ENCODE measurements at regions not wholly inside any gene's neighbourhood (a gene's known extent, or its start where the extent isn't known, plus 50 kb on each side); places are given as distances from the start of the nearest gene placed in this dataset.
A peak's percentile ranks its signal among the peaks of the same experiment; 100 is the strongest.
"Not testable (repeated sequence)": the region's sequence is repeated elsewhere in the genome, so short reads cannot be mapped to it uniquely, and the experiment has no call there.

DNA sequence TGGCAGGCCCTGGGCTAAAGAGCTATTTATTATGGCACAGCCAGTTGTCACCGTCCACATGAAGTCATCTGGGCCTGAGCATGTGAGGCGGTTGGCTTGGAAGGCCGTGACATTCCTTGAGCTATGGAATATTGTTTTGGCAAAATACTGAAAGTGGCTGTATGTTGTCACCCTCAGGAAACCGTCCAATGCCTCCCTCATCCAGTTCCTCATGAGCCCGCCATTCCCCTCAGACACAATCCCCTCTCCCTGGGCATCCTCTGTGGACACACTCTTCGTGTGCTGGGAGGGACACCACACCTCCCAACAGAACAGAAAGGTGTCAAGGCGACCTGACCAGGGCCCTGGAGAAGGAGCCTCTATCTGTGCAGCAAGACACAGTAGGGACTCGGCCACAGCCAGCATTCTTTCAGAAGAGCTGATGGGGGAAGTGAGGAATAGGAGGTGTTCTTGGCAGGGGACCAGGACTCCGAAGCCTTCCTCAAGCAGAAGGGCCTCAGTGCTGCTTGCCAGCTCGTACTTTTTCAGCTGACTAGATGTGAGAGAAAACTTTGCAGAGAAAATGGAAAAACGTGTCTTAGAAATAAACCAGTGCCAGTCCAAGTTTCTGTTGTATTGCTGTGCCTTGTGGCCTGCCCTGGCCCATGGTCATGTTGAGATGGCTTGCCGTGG is 120.5 kb downstream of the SOD2 start:
- intact Hi-C loops (cut with micrococcal nuclease): no loop called here
- Mint-ChIP-seq H3K4me3 (no peak overlapping the region), H3K4me1 (no peaks in the 10 kb centered on the region), H3K27me3 (no peaks in the 10 kb centered on the region), H3K36me3 (ENCODE audit: low read depth) (no peaks in the 10 kb centered on the region), H3K9me3 (peaks cover 14% of the 10 kb centered on the region), H3K27ac (no peak overlapping the region)
- DNase-seq: no peak

- H3K4me1 Mint-ChIP-seq: no peaks in the 10 kb centered on the region
- H3K9me3 Mint-ChIP-seq: peaks cover 6% of the 10 kb centered on the region
- H3K4me3 Mint-ChIP-seq: no peak overlapping the region
- H3K27me3 Mint-ChIP-seq: no peaks in the 10 kb centered on the region
- H3K27ac Mint-ChIP-seq: no peak overlapping the region
- H3K36me3 Mint-ChIP-seq (ENCODE audit: low read depth): no peaks in the 10 kb centered on the region
- no peak for DNase-seq
- intact Hi-C loops (cut with micrococcal nuclease): no loop called here
These were observed 127.8 kb downstream of the SOD2 start for GRCh38 chr6:159565181-159565710.

- no peaks in the 10 kb centered on the region for H3K9me3 Mint-ChIP-seq
- intact Hi-C loops (cut with micrococcal nuclease): no loop called here
- no peaks in the 10 kb centered on the region for H3K27me3 Mint-ChIP-seq
- no peak overlapping the region for H3K4me3 Mint-ChIP-seq
- H3K36me3 Mint-ChIP-seq (ENCODE audit: low read depth): no peaks in the 10 kb centered on the region
- H3K27ac Mint-ChIP-seq: no peak overlapping the region
- H3K4me1 Mint-ChIP-seq: no peaks in the 10 kb centered on the region
- DNase-seq: no peak
These were observed 128.6 kb downstream of the SOD2 start for GRCh38 chr6:159564456-159564855.

DNA sequence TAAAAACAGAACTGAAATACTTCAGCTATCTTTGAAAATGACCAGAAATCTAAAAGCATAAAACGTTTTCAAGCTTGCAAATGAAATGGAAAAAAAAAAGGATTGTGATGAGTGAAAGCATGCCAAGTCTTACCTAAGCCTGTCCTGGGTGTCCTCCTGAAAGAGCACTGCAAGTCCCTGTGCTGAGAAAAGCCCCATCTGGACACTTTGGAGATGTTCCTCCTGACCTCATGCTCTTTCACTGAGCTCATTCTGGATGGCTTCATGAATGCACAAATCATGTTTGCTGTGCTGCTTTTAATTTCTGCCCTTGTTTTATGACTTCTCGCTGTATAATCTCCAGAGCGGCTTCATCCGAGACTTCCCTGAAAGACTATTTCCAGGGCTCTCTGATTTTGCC is 136.0 kb downstream of the SOD2 start:
- H3K27me3 Mint-ChIP-seq: peaks cover 1% of the 10 kb centered on the region
- H3K9me3 Mint-ChIP-seq: no peaks in the 10 kb centered on the region
- H3K4me3 Mint-ChIP-seq: no peak overlapping the region
- no peaks in the 10 kb centered on the region for H3K36me3 Mint-ChIP-seq (ENCODE audit: low read depth)
- H3K4me1 Mint-ChIP-seq: no peaks in the 10 kb centered on the region
- intact Hi-C loops (cut with micrococcal nuclease): no loop called here
- DNase-seq: no peak
- H3K27ac Mint-ChIP-seq: no peak overlapping the region

- no peak overlapping the region for H3K4me3 Mint-ChIP-seq
- no peaks in the 10 kb centered on the region for H3K4me1 Mint-ChIP-seq
- no peaks in the 10 kb centered on the region for H3K9me3 Mint-ChIP-seq
- peaks cover 4% of the 10 kb centered on the region for H3K27me3 Mint-ChIP-seq
- no peaks in the 10 kb centered on the region for H3K36me3 Mint-ChIP-seq (ENCODE audit: low read depth)
- DNase-seq: no peak
- intact Hi-C loops (cut with micrococcal nuclease): no loop called here
- no peak overlapping the region for H3K27ac Mint-ChIP-seq
These were observed 137.8 kb downstream of the SOD2 start for GRCh38 chr6:159555082-159555875.

DNA sequence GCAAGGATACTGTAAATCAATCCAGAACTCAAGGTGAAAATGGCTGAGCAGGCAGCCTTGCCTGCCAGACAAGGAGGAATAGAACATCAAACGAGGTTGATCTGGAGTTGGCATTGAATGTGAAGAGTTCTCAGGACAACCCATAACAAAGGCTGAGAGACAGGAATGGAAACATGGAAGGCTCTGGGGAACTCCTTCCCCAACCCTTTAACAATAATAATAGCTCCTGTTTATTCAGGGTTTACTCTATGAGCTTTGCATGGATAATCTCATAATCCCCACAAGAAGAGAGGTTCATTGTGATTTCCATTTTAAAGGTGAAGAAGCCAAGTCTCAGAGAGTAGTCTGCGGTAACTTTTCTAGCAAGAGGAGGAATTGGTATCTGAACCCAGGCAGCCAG is 151.7 kb downstream of the SOD2 start:
- Mint-ChIP-seq H3K4me1 (no peaks in the 10 kb centered on the region), H3K4me3 (no peak overlapping the region), H3K27ac (no peak overlapping the region), H3K27me3 (peaks cover 1% of the 10 kb centered on the region), H3K36me3 (ENCODE audit: low read depth) (no peaks in the 10 kb centered on the region), H3K9me3 (no peaks in the 10 kb centered on the region)
- no peak for DNase-seq
- intact Hi-C loops (cut with micrococcal nuclease): no loop called here

DNA sequence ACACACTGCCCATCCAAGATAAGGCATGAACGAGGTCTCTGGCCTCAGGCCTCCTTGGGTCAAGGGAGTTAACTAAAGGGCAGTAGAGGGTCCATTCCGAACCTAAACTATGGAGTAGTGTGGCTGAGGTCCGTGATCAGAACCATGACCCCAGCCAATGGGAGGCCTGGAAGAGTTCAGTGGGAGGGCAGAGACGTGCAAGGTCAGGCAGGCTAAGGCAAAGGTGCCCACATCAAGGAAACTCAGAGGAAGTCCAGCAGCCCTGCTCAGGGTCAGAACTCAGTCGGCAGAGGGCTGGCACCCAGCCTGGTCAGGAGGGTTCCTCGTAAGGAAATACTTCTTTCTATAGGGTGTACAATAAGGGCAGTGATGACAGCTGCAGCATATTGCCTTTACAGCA is 152.2 kb downstream of the SOD2 start:
- DNase-seq: no peak
- H3K4me3 Mint-ChIP-seq: no peak overlapping the region
- H3K9me3 Mint-ChIP-seq: no peaks in the 10 kb centered on the region
- H3K36me3 Mint-ChIP-seq (ENCODE audit: low read depth): no peaks in the 10 kb centered on the region
- peaks cover 2% of the 10 kb centered on the region for H3K27me3 Mint-ChIP-seq
- H3K27ac Mint-ChIP-seq: no peak overlapping the region
- no peaks in the 10 kb centered on the region for H3K4me1 Mint-ChIP-seq
- intact Hi-C loops (cut with micrococcal nuclease): no loop called here

DNA sequence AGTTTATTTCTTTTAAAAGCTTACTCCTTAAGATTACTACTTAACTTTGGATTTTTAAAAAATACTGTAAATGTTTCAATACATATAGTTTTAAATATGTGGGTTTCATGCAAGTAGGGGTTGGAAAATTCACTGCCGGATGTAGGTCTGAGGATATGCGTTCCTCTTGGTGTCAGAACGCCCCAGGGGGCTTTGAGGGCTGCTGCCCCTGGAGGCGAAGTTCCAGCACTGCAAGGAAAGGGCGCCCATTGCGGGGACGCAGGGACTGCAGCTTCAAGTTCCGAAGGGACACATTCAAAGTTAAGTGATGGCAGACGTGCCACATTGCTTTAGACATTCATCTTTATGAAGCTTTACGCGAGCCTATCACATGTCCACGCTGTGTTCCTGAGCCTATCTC is 152.9 kb downstream of the SOD2 start:
- H3K4me1 Mint-ChIP-seq: no peaks in the 10 kb centered on the region
- DNase-seq: no peak
- H3K27me3 Mint-ChIP-seq: peaks cover 4% of the 10 kb centered on the region
- H3K27ac Mint-ChIP-seq: no peak overlapping the region
- H3K36me3 Mint-ChIP-seq (ENCODE audit: low read depth): no peaks in the 10 kb centered on the region
- no peak overlapping the region for H3K4me3 Mint-ChIP-seq
- intact Hi-C loops (cut with micrococcal nuclease): no loop called here
- no peaks in the 10 kb centered on the region for H3K9me3 Mint-ChIP-seq

GRCh38 chr6:159538031-159538430 is 155.0 kb downstream of the SOD2 start:
- H3K36me3 Mint-ChIP-seq (ENCODE audit: low read depth); DNase-seq; H3K27me3 Mint-ChIP-seq; H3K4me1 Mint-ChIP-seq; intact Hi-C loops (cut with micrococcal nuclease); H3K27ac Mint-ChIP-seq; H3K4me3 Mint-ChIP-seq; H3K9me3 Mint-ChIP-seq: not testable (repeated sequence)

GRCh38 chr6:159535656-159536350 is 157.2 kb downstream of the SOD2 start:
- no peaks in the 10 kb centered on the region for H3K4me1 Mint-ChIP-seq
- H3K9me3 Mint-ChIP-seq: no peaks in the 10 kb centered on the region
- intact Hi-C loops (cut with micrococcal nuclease): no loop called here
- H3K4me3 Mint-ChIP-seq: no peak overlapping the region
- no peak overlapping the region for H3K27ac Mint-ChIP-seq
- H3K27me3 Mint-ChIP-seq: peaks cover 4% of the 10 kb centered on the region
- DNase-seq: no peak
- H3K36me3 Mint-ChIP-seq (ENCODE audit: low read depth): no peaks in the 10 kb centered on the region

GRCh38 chr6:159533568-159533967 is 159.5 kb downstream of the SOD2 start:
- DNase-seq: peak; percentile 31
- no peaks in the 10 kb centered on the region for H3K9me3 Mint-ChIP-seq
- H3K4me1 Mint-ChIP-seq: no peaks in the 10 kb centered on the region
- no peaks in the 10 kb centered on the region for H3K36me3 Mint-ChIP-seq (ENCODE audit: low read depth)
- no peak overlapping the region for H3K27ac Mint-ChIP-seq
- intact Hi-C loops (cut with micrococcal nuclease): no loop called here
- no peak overlapping the region for H3K4me3 Mint-ChIP-seq
- peaks cover 4% of the 10 kb centered on the region for H3K27me3 Mint-ChIP-seq

- no peaks in the 10 kb centered on the region for H3K36me3 Mint-ChIP-seq (ENCODE audit: low read depth)
- H3K27ac Mint-ChIP-seq: no peak overlapping the region
- peaks cover 4% of the 10 kb centered on the region for H3K27me3 Mint-ChIP-seq
- H3K4me3 Mint-ChIP-seq: no peak overlapping the region
- no peaks in the 10 kb centered on the region for H3K4me1 Mint-ChIP-seq
- intact Hi-C loops (cut with micrococcal nuclease): no loop called here
- peak; percentile 17 for DNase-seq
- H3K9me3 Mint-ChIP-seq: no peaks in the 10 kb centered on the region
These were observed 160.0 kb downstream of the SOD2 start for GRCh38 chr6:159533016-159533415.

- Mint-ChIP-seq H3K4me3 (no peak overlapping the region), H3K36me3 (ENCODE audit: low read depth) (no peaks in the 10 kb centered on the region), H3K27me3 (peaks cover 4% of the 10 kb centered on the region), H3K4me1 (no peaks in the 10 kb centered on the region), H3K9me3 (no peaks in the 10 kb centered on the region), H3K27ac (no peak overlapping the region)
- intact Hi-C loops (cut with micrococcal nuclease): no loop called here
- DNase-seq: peak; percentile 21
These were observed 160.9 kb downstream of the SOD2 start for GRCh38 chr6:159532155-159532554.

DNA sequence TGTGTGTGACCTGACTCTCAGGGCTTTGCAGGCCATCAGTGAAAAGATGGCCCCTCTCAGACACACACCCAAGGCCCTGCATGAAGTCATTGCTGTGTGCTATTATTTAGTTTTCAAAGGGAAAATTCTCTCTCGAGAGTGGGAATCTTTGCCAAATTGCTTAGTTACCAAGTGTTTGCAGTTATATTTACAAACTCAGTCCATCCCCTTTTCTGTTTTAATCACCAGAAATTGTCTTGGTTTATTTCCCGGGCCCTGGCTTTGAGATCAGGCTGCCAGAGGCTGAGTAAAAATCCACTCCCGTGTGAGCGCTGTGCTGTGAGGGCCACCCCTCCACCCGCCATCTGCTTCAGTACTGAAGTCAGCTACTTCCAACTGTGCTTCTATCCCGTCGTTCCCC is 163.1 kb downstream of the SOD2 start:
- no peak overlapping the region for H3K4me3 Mint-ChIP-seq
- intact Hi-C loops (cut with micrococcal nuclease): no loop called here
- peaks cover 3% of the 10 kb centered on the region for H3K27me3 Mint-ChIP-seq
- no peaks in the 10 kb centered on the region for H3K4me1 Mint-ChIP-seq
- no peaks in the 10 kb centered on the region for H3K9me3 Mint-ChIP-seq
- no peaks in the 10 kb centered on the region for H3K36me3 Mint-ChIP-seq (ENCODE audit: low read depth)
- DNase-seq: peak; percentile 41
- H3K27ac Mint-ChIP-seq: no peak overlapping the region

Data from activated CD4-positive, alpha-beta T cell treated with anti-CD3 and anti-CD28 coated beads, Interleukin-2, amount 10 ng/mL, durations not matched to agents 24 days and 14 days (primary cell).